Activated naive CD4-positive, alpha-beta T cell (primary cell): ENCODE measurements at regions not wholly inside any gene's neighbourhood (a gene's known extent, or its start where the extent isn't known, plus 50 kb on each side); places are given as distances from the start of the nearest gene placed in this dataset.
"Not testable (repeated sequence)": the region's sequence is repeated elsewhere in the genome, so short reads cannot be mapped to it uniquely, and the experiment has no call there.

ENCODE experiments used
- DNase-seq, 4 experiments: peaks; one replicate each; lab custom pipeline; 2025; lab: John Stamatoyannopoulos, UW

DNA sequence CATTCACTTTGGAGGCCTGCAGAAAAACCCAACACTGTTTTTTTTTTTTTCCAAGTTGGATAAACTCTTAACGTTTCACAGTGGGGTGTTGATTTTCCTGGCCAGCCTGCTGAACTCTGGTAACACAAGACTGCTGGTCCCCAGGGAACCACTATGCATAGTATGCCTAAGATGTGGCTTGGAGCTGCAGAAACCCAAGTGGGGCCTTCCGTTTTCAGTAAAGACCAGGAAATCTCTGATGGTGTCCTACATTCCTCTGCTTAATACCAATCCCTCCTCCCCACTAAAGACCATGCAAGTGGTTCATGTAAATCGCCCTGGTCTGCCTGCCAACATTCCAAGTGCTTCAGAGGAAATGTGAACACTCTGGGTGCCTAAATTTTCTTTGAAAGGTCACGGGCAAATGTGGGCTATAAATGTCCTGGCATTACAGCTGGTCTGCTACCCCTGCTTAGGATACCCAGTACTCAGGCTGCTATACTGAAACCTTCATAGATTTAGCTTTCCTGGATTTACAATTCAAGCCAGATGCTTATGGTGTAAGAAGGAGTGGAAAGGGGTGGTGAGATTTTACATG is 615.4 kb downstream of the MAFB start:
- no peak for DNase-seq

DNA sequence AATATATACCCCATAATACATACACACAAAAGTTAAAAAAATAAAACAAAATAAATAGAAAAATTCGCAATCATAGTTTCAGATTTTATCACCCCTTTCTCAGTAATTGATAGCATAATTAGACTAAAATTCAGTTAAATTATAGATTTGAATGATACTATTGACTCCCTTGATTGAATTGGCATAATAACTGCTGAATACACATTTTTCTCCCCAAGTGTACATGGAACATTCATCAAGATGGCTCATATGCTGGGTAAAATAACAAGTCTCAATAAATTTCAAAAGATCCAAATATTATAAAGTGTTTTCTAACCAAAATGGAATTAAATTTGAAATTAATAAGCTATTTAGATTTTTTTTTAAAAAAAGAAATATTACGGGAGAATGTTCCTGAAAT is 616.1 kb downstream of the MAFB start:
- DNase-seq, result no peak

DNA sequence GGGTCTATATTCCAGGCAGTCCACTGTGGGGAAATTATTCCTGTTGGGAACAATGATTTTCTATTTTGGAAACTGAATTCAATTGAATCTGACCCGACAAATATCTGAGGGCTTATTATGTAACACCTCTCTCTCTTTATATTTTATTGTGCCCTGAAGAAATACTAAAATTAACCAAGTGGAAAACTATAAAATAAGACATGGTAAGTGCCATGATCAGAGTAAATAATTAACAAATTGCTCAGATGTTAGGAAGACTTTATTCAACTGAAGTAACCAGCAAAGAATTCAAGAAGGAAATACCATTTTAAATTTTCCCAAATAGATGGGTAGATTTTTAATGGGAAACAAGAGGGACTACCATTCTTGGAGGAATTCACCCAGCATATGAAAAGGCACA is 632.9 kb downstream of the MAFB start:
- DNase-seq, result no peak

DNA sequence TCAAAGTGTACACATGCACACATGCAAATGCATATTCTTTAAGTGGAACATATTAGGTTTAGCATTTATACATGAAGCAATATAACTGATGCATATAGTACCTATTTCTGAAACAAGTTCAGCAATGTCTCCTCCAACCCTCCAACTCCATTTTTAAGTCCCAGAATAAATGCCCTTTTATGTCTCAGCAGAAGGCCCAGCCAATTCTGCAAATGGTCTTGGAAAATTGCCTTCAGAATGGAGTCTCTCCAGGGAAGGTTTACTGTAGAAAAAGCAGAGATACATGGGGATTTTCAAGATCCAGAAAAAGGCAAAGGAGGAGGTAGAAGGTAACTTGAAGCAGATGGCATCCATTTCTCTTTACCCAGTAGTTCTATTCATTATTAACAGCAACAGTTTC is 633.3 kb downstream of the MAFB start:
- no peak for DNase-seq

DNA sequence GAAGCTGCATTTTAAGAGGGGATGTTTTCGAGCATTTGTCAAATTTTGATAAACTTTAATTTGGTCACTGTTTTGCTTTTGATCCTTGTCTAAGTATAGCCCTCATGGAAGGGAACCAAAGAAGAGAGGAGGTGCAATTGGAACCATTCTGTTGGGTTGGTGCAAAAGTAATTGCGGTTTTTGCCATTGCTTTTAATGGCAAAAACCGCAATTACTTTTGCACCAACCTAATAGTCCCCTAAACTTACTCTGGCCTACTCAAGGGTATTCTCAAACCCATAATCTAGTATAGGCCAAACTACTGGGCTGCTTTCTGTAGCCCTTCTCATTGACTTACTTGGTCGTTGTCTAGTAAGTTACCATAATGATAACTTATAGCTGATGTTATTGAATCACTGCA is 634.7 kb downstream of the MAFB start:
- DNase-seq, result no peak

DNA sequence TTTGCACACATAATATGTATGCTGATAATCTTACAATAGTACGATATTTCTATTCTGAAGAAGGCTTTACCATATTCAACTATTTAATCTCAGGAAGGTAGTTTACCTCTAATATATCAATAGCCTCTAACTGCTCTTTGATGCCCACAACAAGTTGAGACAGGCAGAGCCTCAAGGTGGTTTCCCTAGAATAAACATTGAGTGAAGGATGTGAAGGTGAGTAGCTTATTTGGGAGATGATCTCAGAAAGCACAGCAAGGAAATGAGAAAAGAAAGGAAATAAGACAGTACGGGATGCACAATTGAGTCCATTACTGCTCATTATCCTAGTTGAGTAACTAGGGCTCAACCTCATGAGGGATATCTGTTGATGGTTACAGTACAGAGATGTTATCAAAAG is 638.4 kb downstream of the MAFB start:
- no peak for DNase-seq

DNA sequence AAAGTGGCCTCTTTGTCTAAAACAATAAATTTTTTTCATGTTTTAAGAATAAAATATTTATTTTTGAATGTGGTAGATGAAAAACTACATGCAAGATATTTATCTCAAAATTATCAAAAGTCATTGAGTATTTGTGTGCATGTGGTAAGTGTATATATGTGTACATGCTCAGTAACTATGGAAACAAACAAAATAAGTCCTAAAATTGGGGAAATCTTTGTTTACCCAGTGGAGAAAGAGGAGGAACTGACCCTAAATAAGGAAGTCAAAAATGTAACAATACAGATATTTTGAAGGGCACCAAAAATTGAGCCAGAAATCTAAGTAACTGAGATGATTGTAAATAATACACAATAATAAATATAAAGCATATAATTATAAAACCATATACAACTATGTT is 639.2 kb downstream of the MAFB start:
- DNase-seq, result no peak

DNA sequence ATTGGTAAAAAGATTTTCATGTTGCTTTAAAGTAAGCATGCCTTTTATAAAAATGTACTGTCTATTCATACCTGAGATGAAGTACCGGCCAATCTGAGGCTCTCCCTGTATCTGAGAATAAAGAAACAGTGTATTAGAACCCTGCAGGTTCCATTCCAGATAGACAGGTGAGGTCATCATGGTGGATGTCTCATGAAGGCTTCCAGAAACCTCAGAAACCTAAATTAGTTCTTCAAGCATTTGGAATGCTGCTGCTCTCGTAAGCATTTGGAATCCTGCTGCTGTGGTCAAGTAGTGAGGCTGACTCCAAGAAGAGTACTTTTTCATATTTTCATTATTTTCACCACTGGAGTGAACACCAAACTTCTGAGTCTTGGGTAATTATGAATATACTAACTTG is 642.3 kb downstream of the MAFB start:
- no peak for DNase-seq

DNA sequence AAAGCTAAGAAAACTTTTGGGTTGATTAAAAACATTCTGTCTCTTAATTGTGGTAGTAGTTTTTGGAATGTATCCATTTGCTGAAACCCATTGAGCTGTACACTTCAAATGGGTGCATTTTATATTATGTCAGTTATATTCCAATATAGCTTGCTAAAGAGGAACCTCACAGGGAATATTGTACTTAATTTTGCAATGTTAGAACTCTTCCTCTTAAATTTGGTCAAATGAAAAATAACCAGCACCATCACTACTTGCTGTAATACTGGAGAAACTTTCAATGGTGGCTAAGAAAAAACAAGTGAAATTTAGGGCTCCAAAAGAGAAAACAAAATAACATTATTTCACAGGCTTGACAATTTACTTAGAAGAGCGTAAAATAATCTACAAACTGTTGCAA is 651.5 kb downstream of the MAFB start:
- no peak for DNase-seq

DNA sequence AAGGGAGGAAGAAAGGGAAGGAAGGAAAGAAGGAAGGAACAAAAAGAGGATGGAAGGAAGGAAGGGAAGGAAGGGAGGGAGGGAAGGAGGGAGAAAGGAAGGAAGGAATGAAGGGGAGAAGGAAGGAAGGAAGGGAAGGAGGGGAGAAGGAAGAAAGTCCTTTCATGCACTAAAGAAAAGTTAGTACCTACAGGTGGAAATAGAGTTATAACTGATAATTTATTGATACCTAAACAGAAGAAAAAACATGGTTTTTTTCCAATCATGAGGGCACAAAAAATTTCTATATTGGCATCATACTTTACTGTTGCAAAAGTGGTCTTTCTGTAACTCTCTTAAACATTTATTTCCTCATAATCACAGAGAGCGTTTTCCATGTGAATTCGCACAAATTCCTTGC is 659.4 kb downstream of the MAFB start:
- no peak for DNase-seq

DNA sequence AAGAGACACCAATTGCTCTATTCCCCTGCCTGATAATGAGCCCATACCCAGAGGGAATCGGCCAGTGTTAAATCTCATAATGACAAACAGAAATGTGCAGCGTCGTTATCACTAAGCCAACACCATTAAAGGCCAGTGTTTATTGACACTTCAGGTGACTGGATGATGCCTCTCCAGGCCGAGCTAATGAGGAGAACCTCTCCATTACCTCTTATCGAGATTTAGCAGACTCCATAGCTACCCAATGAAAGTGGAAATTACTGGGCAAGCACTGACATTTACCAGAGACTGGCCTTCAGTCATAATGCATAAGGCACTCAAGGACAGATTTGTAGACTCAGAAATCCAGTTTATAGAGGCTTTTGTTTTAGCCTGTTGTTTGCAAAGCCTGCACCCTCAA is 669.5 kb downstream of the MAFB start:
- no peak for DNase-seq

DNA sequence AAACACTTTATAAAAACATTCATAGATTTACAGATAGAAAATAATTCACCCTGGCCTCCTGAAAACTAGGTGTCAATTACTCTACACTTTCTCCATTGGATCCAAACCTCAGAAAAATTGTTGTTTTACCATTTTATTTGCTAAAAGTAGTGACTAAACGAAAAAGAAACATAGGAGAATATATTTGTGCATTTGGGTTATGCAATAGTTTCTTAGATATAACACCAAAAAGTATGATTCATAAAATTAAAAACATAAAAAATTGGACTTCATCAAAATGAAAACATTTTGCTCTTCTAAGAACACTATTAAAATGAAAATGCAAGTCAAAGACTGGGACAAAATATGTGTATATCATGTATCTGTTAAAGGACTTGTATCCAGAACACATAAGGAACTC is 671.3 kb downstream of the MAFB start:
- DNase-seq, result no peak

DNA sequence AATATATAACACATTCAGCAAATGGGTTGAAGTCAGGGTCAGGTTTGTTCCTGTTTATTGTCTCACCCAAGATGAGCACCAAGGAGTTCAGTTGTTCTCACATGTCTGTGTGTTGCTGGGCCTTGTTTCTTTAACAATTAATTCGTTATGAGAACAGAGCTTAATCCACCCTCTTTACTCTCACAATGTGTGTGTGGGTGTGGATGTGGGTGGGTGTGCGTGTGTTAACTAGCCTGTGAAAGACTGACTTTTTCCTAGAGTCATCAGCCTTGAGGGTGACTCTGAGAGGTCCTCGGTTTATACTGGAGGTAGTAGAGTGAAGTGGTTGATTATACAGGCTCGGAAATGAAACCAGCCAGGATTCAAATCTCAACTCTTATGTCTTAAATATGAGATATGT is 672.1 kb downstream of the MAFB start:
- DNase-seq, result no peak

DNA sequence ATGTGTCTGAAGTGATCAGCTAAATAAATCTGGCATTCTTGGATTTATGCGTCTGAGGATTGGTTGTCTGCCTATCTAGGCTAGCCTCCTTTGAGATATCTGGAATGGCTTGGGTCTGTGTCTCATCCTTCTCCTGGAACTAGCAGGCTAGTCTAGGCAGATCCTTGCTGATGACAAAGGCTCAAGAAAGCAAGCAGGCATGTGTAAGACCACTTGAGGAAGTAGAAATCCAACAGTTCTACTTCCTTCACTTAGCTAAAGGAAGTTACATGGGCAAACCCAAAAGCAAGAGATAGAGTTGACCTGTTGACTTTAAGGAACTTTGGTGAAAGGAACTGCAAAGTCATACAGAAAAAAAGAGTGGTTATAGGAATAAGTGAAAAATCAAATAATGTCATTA is 672.6 kb downstream of the MAFB start:
- DNase-seq, result no peak

DNA sequence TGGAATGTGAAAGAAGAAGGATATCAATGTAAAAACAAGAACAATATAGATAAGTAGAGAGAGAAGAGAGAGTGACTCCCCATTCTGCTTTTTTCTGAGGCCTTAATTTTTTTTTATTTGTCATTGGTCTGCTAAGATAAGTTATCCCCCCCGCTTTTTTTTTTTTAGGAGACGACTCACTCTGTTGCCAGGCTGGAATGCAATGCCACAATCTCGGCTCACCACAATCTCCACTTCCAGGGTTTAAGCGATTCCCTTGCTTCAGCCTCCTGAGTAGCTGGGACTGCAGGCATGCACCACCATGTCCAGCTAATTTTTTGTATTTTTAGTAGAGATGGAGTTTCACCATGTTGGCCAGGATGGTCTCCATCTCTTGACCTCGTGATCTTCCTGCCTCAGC is 677.0 kb downstream of the MAFB start:
- DNase-seq, result not testable (repeated sequence)

DNA sequence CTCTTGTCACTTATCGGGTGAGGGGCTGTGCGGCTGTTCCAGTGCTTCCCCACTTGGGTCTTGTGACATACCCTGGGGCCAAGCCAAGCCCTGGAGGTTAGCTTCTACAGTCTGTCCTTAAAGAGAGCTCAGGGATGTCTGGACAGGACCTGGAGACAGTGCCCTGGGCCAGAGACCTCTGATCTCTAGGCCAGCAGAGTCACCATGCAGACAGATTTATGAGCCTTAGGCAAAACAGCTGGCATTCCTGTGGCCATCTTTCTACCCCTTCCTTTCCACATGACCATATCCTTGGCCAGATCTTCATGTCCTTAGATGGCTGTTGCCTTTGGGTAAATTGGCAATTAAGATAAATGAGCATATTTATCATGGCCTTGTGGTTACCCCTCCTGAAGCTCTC is 678.6 kb downstream of the MAFB start:
- no peak for DNase-seq

DNA sequence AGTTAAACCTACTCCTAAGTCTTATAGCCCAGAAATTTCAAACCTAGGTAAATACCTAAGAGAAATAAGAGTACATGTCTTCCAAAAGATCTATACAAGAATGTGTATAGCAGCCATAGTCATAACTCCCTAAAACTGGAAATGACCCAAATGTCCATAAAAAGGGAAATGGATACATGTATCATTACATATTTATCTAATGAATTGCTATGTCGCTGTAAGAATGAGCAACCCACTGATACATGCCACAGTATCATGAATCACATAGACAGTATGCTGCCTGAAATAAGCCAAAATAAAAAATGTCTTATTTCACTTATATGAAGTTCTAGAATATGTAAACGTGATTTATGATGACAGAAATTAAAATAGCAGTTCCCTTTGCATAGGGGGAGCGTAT is 679.5 kb downstream of the MAFB start:
- DNase-seq, result no peak

DNA sequence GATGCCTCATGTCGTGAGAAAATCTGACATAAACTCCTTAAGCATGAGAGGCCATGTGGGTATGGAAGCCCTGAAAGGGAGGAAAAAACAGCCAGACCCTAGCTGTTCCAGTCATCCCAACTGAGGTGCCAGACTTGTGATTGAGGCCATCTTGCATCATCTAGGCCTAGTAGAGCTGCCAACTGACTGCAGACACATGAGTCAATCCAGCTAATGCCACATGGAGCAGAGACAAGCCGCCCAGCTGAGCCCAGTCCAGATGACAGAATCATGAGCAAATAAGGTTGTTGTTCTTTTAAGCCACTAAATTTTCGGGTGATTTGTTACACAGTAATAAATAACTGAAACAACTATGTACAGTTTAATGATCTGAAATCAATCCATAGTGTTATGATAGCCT is 680.9 kb downstream of the MAFB start:
- no peak for DNase-seq

DNA sequence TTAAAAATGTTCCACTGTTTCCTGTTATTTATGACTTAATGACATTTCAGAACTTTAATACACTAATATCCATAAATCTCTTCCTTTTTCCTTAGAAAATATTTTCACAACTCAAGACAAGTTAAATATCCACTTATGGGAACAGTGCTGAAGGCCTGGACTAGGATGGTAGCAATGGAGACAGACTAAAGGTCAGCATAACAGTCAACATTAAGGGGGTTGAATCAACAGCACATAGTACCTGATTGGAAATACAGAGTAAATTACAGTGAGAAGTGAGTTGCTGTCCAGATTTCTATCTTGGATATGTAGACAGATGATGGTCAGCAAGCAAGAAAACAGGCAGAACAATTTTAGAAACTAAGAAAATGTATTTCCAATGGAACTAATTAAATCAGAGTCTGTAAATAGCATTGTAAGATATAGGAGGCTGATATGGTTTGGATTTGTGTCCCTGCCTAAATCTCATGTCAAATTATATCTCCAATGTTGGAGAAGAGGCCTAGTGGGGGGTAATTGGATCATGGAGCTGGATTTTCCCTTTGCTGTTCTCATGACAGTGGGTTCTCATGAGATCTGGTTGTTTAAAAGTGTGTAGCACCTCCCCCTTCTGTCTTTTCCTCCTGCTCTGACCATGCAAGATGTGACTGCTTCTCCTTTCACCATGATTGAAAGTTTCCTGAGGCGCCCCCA is 682.7 kb downstream of the MAFB start:
- no peak for DNase-seq

DNA sequence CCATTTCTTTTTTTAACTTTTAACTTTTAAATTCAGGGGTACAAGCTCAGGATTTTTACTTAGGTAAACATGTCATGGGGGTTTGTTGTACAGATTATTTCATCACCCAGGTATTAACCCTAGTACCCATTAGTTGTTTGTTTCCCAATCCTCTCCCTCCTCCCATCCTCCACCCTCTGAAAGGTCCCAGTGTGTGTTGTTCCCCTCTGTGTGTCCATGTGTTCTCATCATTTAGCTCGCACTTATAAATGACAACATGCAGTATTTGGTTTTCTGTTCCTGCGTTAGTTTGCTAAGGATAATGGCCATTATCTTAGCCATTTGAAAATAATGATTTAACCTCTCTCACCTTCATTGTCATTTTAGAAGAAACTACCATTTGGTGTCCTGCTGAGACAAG is 684.9 kb downstream of the MAFB start:
- DNase-seq, result not testable (repeated sequence)

DNA sequence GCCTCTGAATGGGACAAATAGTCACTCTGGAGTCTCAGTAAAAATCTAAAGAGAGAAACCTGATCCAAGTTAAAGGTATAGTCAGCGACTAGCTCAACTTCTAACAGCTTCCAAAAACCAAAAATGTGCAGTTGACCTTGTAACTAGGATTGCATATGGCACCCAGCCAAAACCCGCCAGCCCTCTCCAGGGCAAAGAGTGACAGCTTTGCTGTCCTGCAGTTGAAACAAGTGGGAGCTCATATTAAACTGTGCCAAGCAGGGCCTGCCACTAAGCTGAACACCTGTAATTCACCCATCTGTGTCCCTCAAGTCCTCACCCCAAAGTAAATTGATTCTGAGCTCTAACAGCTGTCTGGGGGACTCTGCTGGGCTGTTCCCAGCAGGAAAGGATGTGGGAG is 695.3 kb downstream of the MAFB start:
- no peak for DNase-seq

DNA sequence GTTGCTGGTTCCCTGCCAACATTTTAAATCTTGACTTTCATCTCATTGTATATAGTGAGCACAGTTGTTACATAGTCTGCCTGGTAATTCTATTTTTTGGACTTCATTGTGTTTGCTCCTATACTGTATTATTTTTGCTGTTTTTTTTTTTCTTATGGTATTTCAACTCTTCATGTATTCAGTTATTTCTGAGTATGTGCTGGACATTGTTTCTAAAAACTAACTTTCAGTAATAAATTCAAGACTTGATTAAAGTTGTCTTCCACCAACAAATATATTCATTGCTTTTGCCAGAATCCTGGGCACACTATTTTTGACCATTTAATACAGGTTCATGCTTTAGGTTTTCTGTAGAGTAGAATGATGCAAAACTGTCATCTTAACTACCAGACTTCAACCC is 698.3 kb downstream of the MAFB start:
- DNase-seq, result no peak

DNA sequence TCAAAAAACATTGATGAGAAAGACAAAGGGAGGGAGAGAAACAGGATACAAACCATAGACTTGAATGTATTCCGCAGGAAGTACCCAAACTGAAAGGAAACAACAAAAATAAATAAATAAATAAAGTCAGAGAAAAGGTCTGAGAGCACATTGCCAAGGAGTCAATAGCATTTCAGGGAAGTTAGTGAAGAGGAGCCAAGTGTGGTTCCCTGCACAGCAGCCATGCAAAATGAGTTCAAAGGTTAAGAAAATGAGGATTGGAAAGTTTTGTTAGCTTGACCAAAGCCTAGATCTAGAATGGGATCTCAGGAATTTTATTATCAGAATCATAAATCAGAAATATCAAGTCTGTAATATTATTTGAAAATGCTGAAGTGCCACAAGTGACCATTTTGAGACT is 700.0 kb downstream of the MAFB start:
- no peak for DNase-seq

DNA sequence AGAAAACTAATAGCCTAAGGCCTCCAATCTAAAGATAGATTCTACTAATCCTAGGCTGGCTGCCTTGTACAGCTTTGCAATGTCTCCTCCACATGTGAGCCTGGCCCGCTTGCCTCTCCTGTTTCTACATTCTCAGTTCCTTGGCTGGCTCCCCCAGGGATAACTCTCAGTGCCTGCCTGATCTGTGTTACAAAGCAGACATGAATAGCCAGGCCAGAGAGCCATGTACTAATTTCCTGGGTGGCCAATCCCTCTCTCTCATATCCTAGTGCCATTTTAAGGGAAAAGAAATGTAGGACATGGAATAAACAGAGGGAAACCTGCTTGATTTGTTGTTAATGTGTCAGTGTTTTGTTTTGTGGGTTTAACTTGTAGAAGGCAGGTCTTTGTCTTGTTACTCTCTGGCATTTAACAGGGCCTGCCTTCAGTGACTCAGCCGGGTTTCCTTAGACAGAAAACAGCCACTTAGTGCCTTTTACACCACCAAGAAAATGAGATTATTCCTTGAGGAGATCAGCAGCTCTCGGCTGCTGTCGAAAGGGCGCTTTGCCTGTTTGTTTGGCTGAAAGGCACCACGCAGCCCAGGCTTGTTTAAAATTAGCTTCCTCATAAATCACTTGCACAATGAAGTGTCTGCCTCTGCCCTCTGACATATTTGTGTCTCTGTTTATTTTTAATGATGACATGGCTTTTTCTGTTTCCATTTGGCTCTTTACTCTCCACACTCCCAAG is 702.7 kb downstream of the MAFB start:
- no peak for DNase-seq
